A549 (cell line): ENCODE measurements at regions not wholly inside any gene's neighbourhood (a gene's known extent, or its start where the extent isn't known, plus 50 kb on each side); places are given as distances from the start of the nearest gene placed in this dataset.

Experiments used
- ATAC-seq, 2 experiments: fragments of 200-7000 bp in 1 of 2; fragments of >200 bp in 1 of 2; cut with Nextera tagmentation in 1 of 2; cut with Tn5 transposase in 1 of 2; 3 replicates each; pipeline versions ENCODE4 v1.8.0 to v1.9.1; 2018 to 2020; ENCODE audit warnings: mild to moderate bottlenecking in 1 of 2, moderate library complexity in 1 of 2
- CTCF ChIA-PET: fragments of 300-600 bp; sonication (Branson Sonifier 250); formaldehyde crosslinking; extraction: SDS; loops from one replicate; lab custom pipeline; 2021; ENCODE audit warnings: antibody characterized with exemption, inconsistent platforms; lab: Yijun Ruan, JAX
- POLR2A ChIA-PET: fragments of 350-600 bp; formaldehyde crosslinking; extraction: SDS; loops from one replicate; lab custom pipeline; 2021; ENCODE audit warnings: antibody characterized with exemption, inconsistent platforms; lab: Yijun Ruan, JAX
- DNase-seq, 2 experiments: peaks; one replicate each; pipeline versions ENCODE4 v3.0.0 to v3.0.0-alpha.2; 2011 to 2016; ENCODE audit warnings: low read depth in 1 of 2, low spot score in 1 of 2
- FAIRE-seq: peaks from 2 replicates; lab custom pipeline; 2011; peaks lifted over from hg19 to GRCh38; lab: Jason Lieb, UNC
- H3K27ac ChIP-seq, 2 experiments: fragments of >200 bp; sonication (Bioruptor Twin); formaldehyde crosslinking; 3 replicates each; pipeline ENCODE4 v1.5.1; 2016 to 2017
- H3K4me1 ChIP-seq: fragments of >200 bp; sonication (Bioruptor Twin); formaldehyde crosslinking; 3 replicates; pipeline ENCODE4 v1.6.1; 2016
- H3K4me2 ChIP-seq: fragments of >200 bp; sonication (Bioruptor Twin); formaldehyde crosslinking; 3 replicates; pipeline ENCODE4 v1.6.1; 2016
- H3K4me3 ChIP-seq: fragments of >200 bp; sonication (Bioruptor Twin); formaldehyde crosslinking; 3 replicates; pipeline ENCODE4 v1.5.1; 2016
- H3K9me3 ChIP-seq: fragments of >200 bp; sonication (Bioruptor Twin); formaldehyde crosslinking; 3 replicates; pipeline ENCODE4 v1.6.1; 2016
- ATOH8 ChIP-seq: fragments of 250-450 bp; sonication (Bioruptor Pico); IDR thresholded peaks from 2 replicates; pipeline ENCODE4 v1.5.0; 2020; ENCODE audit warnings: low read depth, mild to moderate bottlenecking, moderate library complexity
- CBX8 ChIP-seq: fragments of 200-600 bp; sonication (generic); IDR thresholded peaks from 2 replicates; pipeline ENCODE4 v1.6.1; 2016
- CHD4 ChIP-seq: fragments of 200-600 bp; sonication (generic); IDR thresholded peaks from 2 replicates; pipeline ENCODE4 v1.6.1; 2016; ENCODE audit warnings: antibody characterized with exemption, mild to moderate bottlenecking, borderline replicate concordance
- EHMT2 ChIP-seq: fragments of 200-600 bp; sonication (generic); IDR thresholded peaks from 2 replicates; pipeline ENCODE4 v1.6.1; 2016; ENCODE audit warnings: antibody characterized with exemption, low read depth, mild to moderate bottlenecking, moderate library complexity
- EP300 ChIP-seq, 2 experiments: fragments of >200 bp; sonication (Bioruptor Twin); formaldehyde crosslinking; IDR thresholded peaks; 2 replicates in 1 of 2; 3 replicates in 1 of 2; pipeline ENCODE4 v1.6.1; 2016 to 2017
- HOXA7 ChIP-seq: fragments of 250-450 bp; sonication (Bioruptor Pico); IDR thresholded peaks from 2 replicates; pipeline ENCODE4 v1.5.0; 2020; ENCODE audit warnings: mild to moderate bottlenecking, moderate library complexity
- JUN ChIP-seq, 2 experiments: fragments of >200 bp; sonication (Bioruptor Twin); formaldehyde crosslinking; IDR thresholded peaks; 2 replicates in 1 of 2; 3 replicates in 1 of 2; pipeline ENCODE4 v1.6.1; 2016 to 2017
- KDM5A ChIP-seq: fragments of 200-600 bp; sonication (generic); IDR thresholded peaks from 2 replicates; pipeline ENCODE4 v1.6.1; 2016; ENCODE audit warnings: antibody characterized with exemption, mild to moderate bottlenecking
- MAFK ChIP-seq: fragments of 450-650 bp; IDR thresholded peaks from 2 replicates; pipeline ENCODE4 v1.6.1; 2014; ENCODE audit not compliant: partially characterized antibody
- MAX ChIP-seq: IDR thresholded peaks from 2 replicates; pipeline ENCODE4 v1.6.1; 2012
- MAZ ChIP-seq: fragments of 150-350 bp; IDR thresholded peaks from 2 replicates; pipeline ENCODE4 v1.6.1; 2014; ENCODE audit warnings: antibody characterized with exemption, low read depth, low read length, borderline replicate concordance
- NFE2L2 ChIP-seq: fragments of 150-350 bp; conservative IDR thresholded peaks from 2 replicates; pipeline ENCODE4 v1.6.1; 2014; ENCODE audit warnings: low read length
- PHF8 ChIP-seq: fragments of 200-600 bp; sonication (generic); IDR thresholded peaks from 2 replicates; pipeline ENCODE4 v1.6.1; 2016; ENCODE audit warnings: low read depth, mild to moderate bottlenecking, antibody characterized with exemption, moderate library complexity, borderline replicate concordance
- POLR2AphosphoS2 ChIP-seq: conservative IDR thresholded peaks from 2 replicates; pipeline ENCODE4 v1.6.1; 2012; ENCODE audit warnings: low read length, improper control_type of control experiment, inconsistent platforms
- REST ChIP-seq: fragments of 200-600 bp; sonication (generic); IDR thresholded peaks from 2 replicates; pipeline ENCODE4 v1.6.1; 2016; ENCODE audit warnings: antibody characterized with exemption, mild to moderate bottlenecking, moderate library complexity
- RFX5 ChIP-seq: fragments of 450-650 bp; IDR thresholded peaks from 2 replicates; pipeline ENCODE4 v1.7.1; 2014; ENCODE audit warnings: antibody characterized with exemption, mild to moderate bottlenecking, moderate library complexity
- RNF2 ChIP-seq: fragments of 200-600 bp; sonication (generic); IDR thresholded peaks from 2 replicates; pipeline ENCODE4 v1.6.1; 2016; ENCODE audit warnings: low read depth, mild to moderate bottlenecking, antibody characterized with exemption, moderate library complexity, borderline replicate concordance
- SMC3 ChIP-seq: fragments of >200 bp; sonication (Bioruptor Twin); formaldehyde crosslinking; IDR thresholded peaks from 3 replicates; pipeline ENCODE4 v1.6.1; 2018; ENCODE audit warnings: inconsistent platforms
- TFCP2L1 ChIP-seq: fragments of 250-450 bp; sonication (Bioruptor Pico); IDR thresholded peaks from 2 replicates; pipeline ENCODE4 v1.5.0; 2021; ENCODE audit warnings: mild to moderate bottlenecking
- ZFP36 ChIP-seq: fragments of 450-650 bp; IDR thresholded peaks from 2 replicates; pipeline ENCODE4 v1.6.1; 2014; ENCODE audit warnings: borderline replicate concordance; ENCODE audit not compliant: partially characterized antibody
- WGBS: methylation state at CpG from one replicate; pipeline ENCODE4 v1.1.6; 2017; ENCODE audit errors: missing lambda C conversion rate; 5-methylcytosine and 5-hydroxymethylcytosine counted together
- TF ChIP-seq, protein P1 (sequence below): fragments of >200 bp; sonication (Bioruptor Twin); formaldehyde crosslinking; IDR thresholded peaks from 2 replicates; pipeline ENCODE4 v1.6.1; 2016

DNA sequence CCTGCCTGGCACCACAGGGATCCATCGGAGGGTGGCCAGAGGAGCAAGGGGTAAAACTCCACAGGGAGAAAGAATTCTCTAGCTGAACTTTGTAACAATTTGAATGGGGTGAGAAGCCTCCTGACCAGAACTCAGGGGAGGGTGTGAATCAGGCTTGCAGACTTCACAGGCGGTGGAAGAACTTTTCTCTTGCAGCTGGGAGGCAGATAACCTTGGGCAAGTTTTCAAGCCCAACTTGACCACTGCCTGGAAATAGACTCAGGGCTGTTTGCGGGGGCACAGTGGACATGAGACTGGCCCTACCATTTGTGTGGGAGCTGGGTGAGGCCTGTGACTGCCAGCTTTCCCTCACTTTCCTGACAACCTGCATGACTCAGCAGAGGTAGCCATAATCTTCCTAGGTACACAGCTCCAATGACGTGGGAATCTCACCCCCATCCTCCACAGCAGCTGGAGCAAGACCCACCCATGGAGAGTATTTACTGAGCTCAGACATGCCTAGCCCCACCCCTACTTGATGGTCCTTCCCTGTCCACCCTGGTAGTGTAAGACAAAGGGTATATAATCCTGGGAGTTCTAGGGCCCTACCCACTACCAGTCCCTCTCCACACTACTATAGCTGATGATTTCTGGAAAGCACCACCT is 210.0 kb upstream of the AGTR2 start:
- peak overlapping the region; percentile 52 to 73; a peak in 5 of 6 replicates for H3K27ac ChIP-seq

GRCh38 chrX:115966920-115967319 is 203.6 kb upstream of the AGTR2 start:
- DNase-seq (no peak), FAIRE-seq (no peak), ATAC-seq (no peak)
- peak overlapping the region; percentile 75; the same call in 2 of the 3 replicates for H3K4me2 ChIP-seq
- 94% methylated on average over 2 of the region's 11 CpGs for WGBS
- CTCF ChIA-PET = no interaction called here
- POLR2A ChIA-PET = no interaction called here
- H3K4me3 ChIP-seq = no peak overlapping the region
- no peak overlapping the region for H3K27ac ChIP-seq
- TF ChIP-seq RNF2 (no peak), SMC3 (no peak), PHF8 (no peak), RFX5 (no peak), EHMT2 (no peak), NFE2L2 (no peak), ZFP36 (no peak), POLR2AphosphoS2 (no peak), CHD4 (no peak), MAX (no peak), EP300 (IDR thresholded peaks at IDR 0.05) (no peak), KDM5A (no peak), TFCP2L1 (CRISPR knock-in tag) (no peak), ATOH8 (CRISPR knock-in tag) (no peak), REST (no peak), CBX8 (no peak)
- TF ChIP-seq, protein P1, sequence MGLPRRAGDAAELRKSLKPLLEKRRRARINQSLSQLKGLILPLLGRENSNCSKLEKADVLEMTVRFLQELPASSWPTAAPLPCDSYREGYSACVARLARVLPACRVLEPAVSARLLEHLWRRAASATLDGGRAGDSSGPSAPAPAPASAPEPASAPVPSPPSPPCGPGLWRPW = no peak
- 0 out of 3 replicates have a peak, but pooled peaks cover 4% of the 10 kb centered on the region for H3K4me1 ChIP-seq
- H3K9me3 ChIP-seq = peaks cover 8% of the 10 kb centered on the region; the same call in 2 of the 3 replicates

More for the DNA sequence above, 210.0 kb upstream of the AGTR2 start:
- Histone ChIP-seq H3K4me3 (no peak overlapping the region), H3K4me1 (peaks cover 7% of the 10 kb centered on the region; the same call in 2 of the 3 replicates)
- POLR2A ChIA-PET = no interaction called here
- ATAC-seq (peak; percentile 59 to 85; a peak in 4 of 6 replicates), DNase-seq (peak in 1 of 2 experiments; percentile 77)
- TF ChIP-seq MAFK (peak; percentile 55), CBX8 (no peak), MAZ (no peak), HOXA7 (CRISPR knock-in tag) (no peak), JUN (IDR thresholded peaks at IDR 0.05) (no peak), NFE2L2 (peak; percentile 39)
- TF ChIP-seq, all 56 proteins: peak for 2
- Histone ChIP-seq H3K9me3 (peaks cover 9% of the 10 kb centered on the region; the same call in 2 of the 3 replicates), H3K4me2 (peak overlapping the region; percentile 32; the same call in 2 of the 3 replicates)
- CTCF ChIA-PET = interaction anchor here (1.7 kb wide), 1 partner anchor 11 kb away, joined by 5 read pairs; no protein-coding TSS in a partner anchor
- no peak for FAIRE-seq
- WGBS = 89% methylated on average over 3 of the region's 4 CpGs
